ENCODE measurements at regions not wholly inside any gene's neighbourhood (a gene's known extent, or its start where the extent isn't known, plus 50 kb on each side); places are given as distances from the start of the nearest gene placed in this dataset.
A peak's percentile ranks its signal among the peaks of the same experiment; 100 is the strongest.

DNA sequence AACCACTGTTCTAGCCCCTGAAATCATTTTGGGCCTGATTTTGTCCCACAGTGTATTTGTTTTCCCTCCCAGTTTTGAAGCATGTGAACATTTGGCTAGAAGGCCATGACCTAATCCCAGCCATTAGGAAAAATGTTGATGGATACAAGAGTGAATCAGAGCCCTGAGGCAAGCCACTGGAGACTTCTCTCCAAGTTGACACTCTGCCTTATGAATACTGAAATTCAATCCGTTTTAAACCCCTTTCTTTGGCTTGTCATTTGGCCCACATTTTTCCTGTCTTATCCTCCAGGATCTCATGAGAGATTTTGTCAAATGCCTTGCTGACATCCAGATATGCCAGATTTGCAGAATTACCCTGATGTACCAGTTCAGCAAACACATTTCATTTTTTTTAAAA, 158.8 kb downstream of the FAT3 start:
- Mint-ChIP-seq H3K4me3 (no peak overlapping the region), H3K9me3 (no peaks in the 10 kb centered on the region), H3K4me1 (peaks cover 63% of the 10 kb centered on the region), H3K36me3 (ENCODE audit: low read depth) (no peaks in the 10 kb centered on the region; the same call in 2 of the 3 replicates), H3K27me3 (ENCODE audit: insufficient read depth, low read depth, poor library complexity) (peaks cover 9% of the 10 kb centered on the region), H3K27ac (peak overlapping the region; percentile 63; the same call in 1 of the 2 replicates)
- Histone ChIP-seq H3K4me3 (no peak overlapping the region), H3K36me3 (ENCODE audit: insufficient read depth) (no peaks in the 10 kb centered on the region), H3K79me2 (replicated peaks; ENCODE audit: insufficient read depth) (peaks cover 99% of the 10 kb centered on the region), H3K9me2 (ENCODE audit: insufficient read depth) (no peaks in the 10 kb centered on the region), H3K4me2 (0 out of 2 replicates have a peak overlapping the region, but pooled peaks have one; percentile 0), H3K4me1 (ENCODE audit: insufficient read depth) (peaks cover 24% of the 10 kb centered on the region), H3F3A (replicated peaks; ENCODE audit: low read depth) (no peaks in the 10 kb centered on the region), H3K27ac (ENCODE audit: low read depth) (no peak overlapping the region), H3K27me3 (ENCODE audit: insufficient read depth) (no peaks in the 10 kb centered on the region), H2AFZ (no peak overlapping the region), H4K20me1 (replicated peaks; ENCODE audit: insufficient read depth) (no peaks in the 10 kb centered on the region; the same call in 1 of the 2 replicates)
- TF ChIP-seq, protein P1, sequence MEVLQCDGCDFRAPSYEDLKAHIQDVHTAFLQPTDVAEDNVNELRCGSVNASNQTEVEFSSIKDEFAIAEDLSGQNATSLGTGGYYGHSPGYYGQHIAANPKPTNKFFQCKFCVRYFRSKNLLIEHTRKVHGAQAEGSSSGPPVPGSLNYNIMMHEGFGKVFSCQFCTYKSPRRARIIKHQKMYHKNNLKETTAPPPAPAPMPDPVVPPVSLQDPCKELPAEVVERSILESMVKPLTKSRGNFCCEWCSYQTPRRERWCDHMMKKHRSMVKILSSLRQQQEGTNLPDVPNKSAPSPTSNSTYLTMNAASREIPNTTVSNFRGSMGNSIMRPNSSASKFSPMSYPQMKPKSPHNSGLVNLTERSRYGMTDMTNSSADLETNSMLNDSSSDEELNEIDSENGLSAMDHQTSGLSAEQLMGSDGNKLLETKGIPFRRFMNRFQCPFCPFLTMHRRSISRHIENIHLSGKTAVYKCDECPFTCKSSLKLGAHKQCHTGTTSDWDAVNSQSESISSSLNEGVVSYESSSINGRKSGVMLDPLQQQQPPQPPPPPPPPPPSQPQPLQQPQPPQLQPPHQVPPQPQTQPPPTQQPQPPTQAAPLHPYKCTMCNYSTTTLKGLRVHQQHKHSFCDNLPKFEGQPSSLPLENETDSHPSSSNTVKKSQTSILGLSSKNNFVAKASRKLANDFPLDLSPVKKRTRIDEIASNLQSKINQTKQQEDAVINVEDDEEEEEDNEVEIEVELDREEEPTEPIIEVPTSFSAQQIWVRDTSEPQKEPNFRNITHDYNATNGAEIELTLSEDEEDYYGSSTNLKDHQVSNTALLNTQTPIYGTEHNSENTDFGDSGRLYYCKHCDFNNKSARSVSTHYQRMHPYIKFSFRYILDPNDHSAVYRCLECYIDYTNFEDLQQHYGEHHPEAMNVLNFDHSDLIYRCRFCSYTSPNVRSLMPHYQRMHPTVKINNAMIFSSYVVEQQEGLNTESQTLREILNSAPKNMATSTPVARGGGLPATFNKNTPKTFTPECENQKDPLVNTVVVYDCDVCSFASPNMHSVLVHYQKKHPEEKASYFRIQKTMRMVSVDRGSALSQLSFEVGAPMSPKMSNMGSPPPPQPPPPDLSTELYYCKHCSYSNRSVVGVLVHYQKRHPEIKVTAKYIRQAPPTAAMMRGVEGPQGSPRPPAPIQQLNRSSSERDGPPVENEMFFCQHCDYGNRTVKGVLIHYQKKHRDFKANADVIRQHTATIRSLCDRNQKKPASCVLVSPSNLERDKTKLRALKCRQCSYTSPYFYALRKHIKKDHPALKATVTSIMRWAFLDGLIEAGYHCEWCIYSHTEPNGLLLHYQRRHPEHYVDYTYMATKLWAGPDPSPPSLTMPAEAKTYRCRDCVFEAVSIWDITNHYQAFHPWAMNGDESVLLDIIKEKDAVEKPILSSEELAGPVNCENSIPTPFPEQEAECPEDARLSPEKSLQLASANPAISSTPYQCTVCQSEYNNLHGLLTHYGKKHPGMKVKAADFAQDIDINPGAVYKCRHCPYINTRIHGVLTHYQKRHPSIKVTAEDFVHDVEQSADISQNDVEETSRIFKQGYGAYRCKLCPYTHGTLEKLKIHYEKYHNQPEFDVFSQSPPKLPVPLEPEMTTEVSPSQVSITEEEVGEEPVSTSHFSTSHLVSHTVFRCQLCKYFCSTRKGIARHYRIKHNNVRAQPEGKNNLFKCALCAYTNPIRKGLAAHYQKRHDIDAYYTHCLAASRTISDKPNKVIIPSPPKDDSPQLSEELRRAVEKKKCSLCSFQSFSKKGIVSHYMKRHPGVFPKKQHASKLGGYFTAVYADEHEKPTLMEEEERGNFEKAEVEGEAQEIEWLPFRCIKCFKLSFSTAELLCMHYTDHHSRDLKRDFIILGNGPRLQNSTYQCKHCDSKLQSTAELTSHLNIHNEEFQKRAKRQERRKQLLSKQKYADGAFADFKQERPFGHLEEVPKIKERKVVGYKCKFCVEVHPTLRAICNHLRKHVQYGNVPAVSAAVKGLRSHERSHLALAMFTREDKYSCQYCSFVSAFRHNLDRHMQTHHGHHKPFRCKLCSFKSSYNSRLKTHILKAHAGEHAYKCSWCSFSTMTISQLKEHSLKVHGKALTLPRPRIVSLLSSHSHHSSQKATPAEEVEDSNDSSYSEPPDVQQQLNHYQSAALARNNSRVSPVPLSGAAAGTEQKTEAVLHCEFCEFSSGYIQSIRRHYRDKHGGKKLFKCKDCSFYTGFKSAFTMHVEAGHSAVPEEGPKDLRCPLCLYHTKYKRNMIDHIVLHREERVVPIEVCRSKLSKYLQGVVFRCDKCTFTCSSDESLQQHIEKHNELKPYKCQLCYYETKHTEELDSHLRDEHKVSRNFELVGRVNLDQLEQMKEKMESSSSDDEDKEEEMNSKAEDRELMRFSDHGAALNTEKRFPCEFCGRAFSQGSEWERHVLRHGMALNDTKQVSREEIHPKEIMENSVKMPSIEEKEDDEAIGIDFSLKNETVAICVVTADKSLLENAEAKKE (CRISPR knock-in tag; IDR thresholded peaks at IDR 0.05): no peak
- TF ChIP-seq STAT1 (IDR thresholded peaks at IDR 0.05; ENCODE audit: unreplicated experiment) (no peak), EZH2 (IDR thresholded peaks at IDR 0.05; ENCODE audit: low read depth, unreplicated experiment) (no peak), CREB1 (CRISPR knock-in tag; IDR thresholded peaks at IDR 0.05; ENCODE audit: low read depth) (no peak)
- DNase-seq (ENCODE audit: low spot score): no peak
- no peak for ATAC-seq

DNA sequence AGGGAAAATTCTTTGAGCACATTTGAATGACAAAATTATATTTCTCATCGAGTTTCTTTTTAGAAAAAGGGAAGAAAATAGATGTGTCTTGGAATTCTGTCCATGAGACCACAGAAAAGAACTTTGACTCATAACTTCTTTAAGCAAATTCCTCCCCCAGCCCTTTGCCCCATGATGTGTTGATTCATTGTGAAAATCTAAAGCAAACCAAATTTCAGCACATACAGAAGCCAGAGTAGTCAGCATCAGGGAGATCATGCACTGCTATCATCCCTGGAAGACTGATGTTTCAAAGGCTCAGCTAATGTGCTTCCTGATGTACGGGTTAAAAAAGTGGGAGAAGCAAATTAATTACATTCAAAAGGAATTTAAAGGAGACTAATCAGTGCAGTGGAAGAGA, 159.7 kb downstream of the FAT3 start:
- DNase-seq (ENCODE audit: low spot score): no peak
- no peak for ATAC-seq

More for the DNA sequence above, 159.7 kb downstream of the FAT3 start:
- Histone ChIP-seq H2AFZ (no peak overlapping the region), H3K9me2 (ENCODE audit: insufficient read depth) (no peaks in the 10 kb centered on the region), H3F3A (replicated peaks; ENCODE audit: low read depth) (no peaks in the 10 kb centered on the region), H3K27ac (ENCODE audit: low read depth) (no peak overlapping the region), H4K20me1 (replicated peaks; ENCODE audit: insufficient read depth) (no peaks in the 10 kb centered on the region; the same call in 1 of the 2 replicates), H3K36me3 (ENCODE audit: insufficient read depth) (no peaks in the 10 kb centered on the region), H3K4me2 (peak overlapping the region; percentile 0; the same call in 1 of the 2 replicates), H3K79me2 (replicated peaks; ENCODE audit: insufficient read depth) (peaks cover 99% of the 10 kb centered on the region), H3K4me1 (ENCODE audit: insufficient read depth) (peaks cover 24% of the 10 kb centered on the region), H3K27me3 (ENCODE audit: insufficient read depth) (no peaks in the 10 kb centered on the region), H3K4me3 (no peak overlapping the region)
- TF ChIP-seq EZH2 (IDR thresholded peaks at IDR 0.05; ENCODE audit: low read depth, unreplicated experiment) (no peak), POLR2AphosphoS5 (IDR thresholded peaks at IDR 0.05; ENCODE audit: low read depth) (no peak), STAT1 (IDR thresholded peaks at IDR 0.05; ENCODE audit: unreplicated experiment) (no peak)
- TF ChIP-seq, protein P2, sequence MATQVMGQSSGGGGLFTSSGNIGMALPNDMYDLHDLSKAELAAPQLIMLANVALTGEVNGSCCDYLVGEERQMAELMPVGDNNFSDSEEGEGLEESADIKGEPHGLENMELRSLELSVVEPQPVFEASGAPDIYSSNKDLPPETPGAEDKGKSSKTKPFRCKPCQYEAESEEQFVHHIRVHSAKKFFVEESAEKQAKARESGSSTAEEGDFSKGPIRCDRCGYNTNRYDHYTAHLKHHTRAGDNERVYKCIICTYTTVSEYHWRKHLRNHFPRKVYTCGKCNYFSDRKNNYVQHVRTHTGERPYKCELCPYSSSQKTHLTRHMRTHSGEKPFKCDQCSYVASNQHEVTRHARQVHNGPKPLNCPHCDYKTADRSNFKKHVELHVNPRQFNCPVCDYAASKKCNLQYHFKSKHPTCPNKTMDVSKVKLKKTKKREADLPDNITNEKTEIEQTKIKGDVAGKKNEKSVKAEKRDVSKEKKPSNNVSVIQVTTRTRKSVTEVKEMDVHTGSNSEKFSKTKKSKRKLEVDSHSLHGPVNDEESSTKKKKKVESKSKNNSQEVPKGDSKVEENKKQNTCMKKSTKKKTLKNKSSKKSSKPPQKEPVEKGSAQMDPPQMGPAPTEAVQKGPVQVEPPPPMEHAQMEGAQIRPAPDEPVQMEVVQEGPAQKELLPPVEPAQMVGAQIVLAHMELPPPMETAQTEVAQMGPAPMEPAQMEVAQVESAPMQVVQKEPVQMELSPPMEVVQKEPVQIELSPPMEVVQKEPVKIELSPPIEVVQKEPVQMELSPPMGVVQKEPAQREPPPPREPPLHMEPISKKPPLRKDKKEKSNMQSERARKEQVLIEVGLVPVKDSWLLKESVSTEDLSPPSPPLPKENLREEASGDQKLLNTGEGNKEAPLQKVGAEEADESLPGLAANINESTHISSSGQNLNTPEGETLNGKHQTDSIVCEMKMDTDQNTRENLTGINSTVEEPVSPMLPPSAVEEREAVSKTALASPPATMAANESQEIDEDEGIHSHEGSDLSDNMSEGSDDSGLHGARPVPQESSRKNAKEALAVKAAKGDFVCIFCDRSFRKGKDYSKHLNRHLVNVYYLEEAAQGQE (IDR thresholded peaks at IDR 0.05; ENCODE audit: unreplicated experiment): no peak
- Mint-ChIP-seq H3K27ac (no peak overlapping the region), H3K9me3 (no peaks in the 10 kb centered on the region), H3K36me3 (ENCODE audit: low read depth) (no peaks in the 10 kb centered on the region; the same call in 1 of the 3 replicates), H3K4me3 (no peak overlapping the region), H3K4me1 (peaks cover 65% of the 10 kb centered on the region), H3K27me3 (ENCODE audit: insufficient read depth, low read depth, poor library complexity) (peaks cover 6% of the 10 kb centered on the region)

Data from GM23338 (cell line).